Tibial nerve (tissue), 3 donors: ENCODE measurements at regions not wholly inside any gene's neighbourhood (a gene's known extent, or its start where the extent isn't known, plus 50 kb on each side); places are given as distances from the start of the nearest gene placed in this dataset.

Source experiments
- CTCF ChIP-seq, 5 experiments: fragments of 200-600 bp in 3 of 5; fragments of 450-650 bp in 2 of 5; sonication (generic) in 3 of 5; IDR thresholded peaks; one replicate each; pipeline ENCODE4 v1.5.1; 2016 to 2019; ENCODE audit warnings: antibody characterized with exemption in 5 of 5, mild to moderate bottlenecking in 3 of 5, moderate library complexity in 2 of 5
- POLR2A ChIP-seq, 2 donors: fragments of 450-650 bp; IDR thresholded peaks; one replicate each; pipeline ENCODE4 v1.6.1; 2017; ENCODE audit warnings: antibody characterized with exemption in 2 of 2, mild to moderate bottlenecking in 2 of 2, moderate library complexity in 2 of 2

GRCh38 chr4:117610706-117611308 is 423.5 kb upstream of the NDST3 start:
- TF ChIP-seq POLR2A (IDR thresholded peaks at IDR 0.05) (no peak), CTCF (IDR thresholded peaks at IDR 0.05) (no peak)
